Keratinocyte (primary cell): ENCODE measurements at regions not wholly inside any gene's neighbourhood (a gene's known extent, or its start where the extent isn't known, plus 50 kb on each side); places are given as distances from the start of the nearest gene placed in this dataset.

ENCODE experiments used
- DNase-seq: peaks from one replicate; pipeline ENCODE4 v3.0.0-alpha.2; 2011; ENCODE audit warnings: low read depth, missing footprints, low spot score
- FAIRE-seq: peaks from 2 replicates; lab custom pipeline; 2011; peaks lifted over from hg19 to GRCh38; lab: Jason Lieb, UNC
- H2AFZ ChIP-seq: 2 replicates; pipeline ENCODE4 v1.6.0; 2012; ENCODE audit warnings: low read length, control low read depth, inconsistent platforms; ENCODE audit not compliant: control insufficient read depth
- H3K27ac ChIP-seq: 2 replicates; pipeline ENCODE4 v1.5.1; 2011; ENCODE audit warnings: low read length; ENCODE audit not compliant: control insufficient read depth, insufficient read depth
- H3K27me3 ChIP-seq: 3 replicates; pipeline ENCODE4 v1.6.0; 2011; ENCODE audit warnings: low read length; ENCODE audit not compliant: control insufficient read depth, insufficient read depth; ENCODE audit errors: extremely low read depth
- H3K36me3 ChIP-seq, 2 experiments: 2 replicates in 1 of 2; 3 replicates in 1 of 2; pipeline ENCODE4 v1.5.1; 2011; ENCODE audit warnings: low read length in 2 of 2, mild to moderate bottlenecking in 1 of 2; ENCODE audit not compliant: control insufficient read depth in 2 of 2, insufficient read depth in 2 of 2; ENCODE audit errors: extremely low read depth in 1 of 2
- H3K4me1 ChIP-seq: 3 replicates; pipeline ENCODE4 v1.5.1; 2011; ENCODE audit warnings: low read length; ENCODE audit not compliant: control insufficient read depth, insufficient read depth; ENCODE audit errors: extremely low read depth
- H3K4me2 ChIP-seq: 3 replicates; pipeline ENCODE4 v1.6.0; 2011; ENCODE audit warnings: low read depth, low read length; ENCODE audit not compliant: control insufficient read depth, insufficient read depth; ENCODE audit errors: extremely low read depth
- H3K4me3 ChIP-seq, 3 experiments: fragments of 200-600 bp in 1 of 3; sonication (generic) in 1 of 3; 2 replicates in 2 of 3; 3 replicates in 1 of 3; pipeline ENCODE4 v1.5.1; 2011 to 2016; ENCODE audit warnings: low read length in 3 of 3, mild to moderate bottlenecking in 3 of 3, control low read depth in 2 of 3, inconsistent platforms in 1 of 3, low read depth in 1 of 3, mixed read lengths in 1 of 3, mixed run types in 1 of 3, moderate library complexity in 1 of 3; ENCODE audit not compliant: control insufficient read depth in 2 of 3, insufficient read depth in 2 of 3; ENCODE audit errors: extremely low read depth in 1 of 3
- H3K79me2 ChIP-seq: 2 replicates; pipeline ENCODE4 v1.6.0; 2012; ENCODE audit warnings: low read length; ENCODE audit not compliant: control insufficient read depth, insufficient read depth
- H3K9ac ChIP-seq: 3 replicates; pipeline ENCODE4 v1.6.0; 2011; ENCODE audit warnings: low read length; ENCODE audit not compliant: control insufficient read depth, insufficient read depth; ENCODE audit errors: extremely low read depth
- H3K9me1 ChIP-seq: 3 replicates; pipeline ENCODE4 v1.6.0; 2011; ENCODE audit warnings: low read length; ENCODE audit not compliant: control insufficient read depth, insufficient read depth; ENCODE audit errors: extremely low read depth
- H3K9me3 ChIP-seq: 2 replicates; pipeline ENCODE4 v1.5.1; 2012; ENCODE audit warnings: low read depth, low read length; ENCODE audit not compliant: control insufficient read depth
- H4K20me1 ChIP-seq: 3 replicates; pipeline ENCODE4 v1.6.0; 2011; ENCODE audit warnings: low read length; ENCODE audit not compliant: control insufficient read depth, insufficient read depth; ENCODE audit errors: extremely low read depth
- EZH2 ChIP-seq: IDR thresholded peaks from one replicate; pipeline ENCODE4 v1.6.1; 2012; ENCODE audit warnings: inconsistent platforms, mild to moderate bottlenecking, low read length, moderate library complexity
- dilution Hi-C: fragments of 300-500 bp; cut with MboI; formaldehyde crosslinking; loops from one replicate; pipeline ENCODE4 v1.7.0; 2020; ENCODE audit warnings: low sequenced_read_pairs; ENCODE audit not compliant: extremely low pct_ligation_motif_present
- TF ChIP-seq, protein P1 (sequence below), 3 experiments: IDR thresholded peaks in 1 of 3; conservative IDR thresholded peaks in 1 of 3; optimal IDR thresholded peaks in 1 of 3; 2 replicates in 2 of 3; 3 replicates in 1 of 3; pipeline versions ENCODE3 to v1.5.1; 2011; ENCODE audit warnings: low read length in 3 of 3, mild to moderate bottlenecking in 3 of 3, moderate library complexity in 2 of 3, control low read depth in 1 of 3, inconsistent platforms in 1 of 3; ENCODE audit not compliant: insufficient read depth in 2 of 3; ENCODE audit errors: extremely low read depth in 1 of 3

GRCh38 chr5:51518607-51519006 lies 135.4 kb downstream of the ISL1 start:
- TF ChIP-seq, protein P1, sequence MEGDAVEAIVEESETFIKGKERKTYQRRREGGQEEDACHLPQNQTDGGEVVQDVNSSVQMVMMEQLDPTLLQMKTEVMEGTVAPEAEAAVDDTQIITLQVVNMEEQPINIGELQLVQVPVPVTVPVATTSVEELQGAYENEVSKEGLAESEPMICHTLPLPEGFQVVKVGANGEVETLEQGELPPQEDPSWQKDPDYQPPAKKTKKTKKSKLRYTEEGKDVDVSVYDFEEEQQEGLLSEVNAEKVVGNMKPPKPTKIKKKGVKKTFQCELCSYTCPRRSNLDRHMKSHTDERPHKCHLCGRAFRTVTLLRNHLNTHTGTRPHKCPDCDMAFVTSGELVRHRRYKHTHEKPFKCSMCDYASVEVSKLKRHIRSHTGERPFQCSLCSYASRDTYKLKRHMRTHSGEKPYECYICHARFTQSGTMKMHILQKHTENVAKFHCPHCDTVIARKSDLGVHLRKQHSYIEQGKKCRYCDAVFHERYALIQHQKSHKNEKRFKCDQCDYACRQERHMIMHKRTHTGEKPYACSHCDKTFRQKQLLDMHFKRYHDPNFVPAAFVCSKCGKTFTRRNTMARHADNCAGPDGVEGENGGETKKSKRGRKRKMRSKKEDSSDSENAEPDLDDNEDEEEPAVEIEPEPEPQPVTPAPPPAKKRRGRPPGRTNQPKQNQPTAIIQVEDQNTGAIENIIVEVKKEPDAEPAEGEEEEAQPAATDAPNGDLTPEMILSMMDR (optimal IDR thresholded peaks at IDR 0.05 in 1 of 3, IDR thresholded peaks at IDR 0.05 in 1 of 3, conservative IDR thresholded peaks at IDR 0.05 in 1 of 3; ENCODE audit: extremely low read depth in 1 of 3, insufficient read depth in 2 of 3, low read length in 3 of 3): no peak
- TF ChIP-seq EZH2: no peak
- Histone ChIP-seq H3K9ac (no peak overlapping the region), H3K9me1 (no peaks in the 10 kb centered on the region), H3K27ac (no peak overlapping the region), H3K27me3 (no peaks in the 10 kb centered on the region), H3K4me2 (no peak overlapping the region), H4K20me1 (no peaks in the 10 kb centered on the region), H3K36me3 (no peaks in the 10 kb centered on the region), H3K4me1 (no peaks in the 10 kb centered on the region), H3K4me3 (no peak overlapping the region), H2AFZ (no peak overlapping the region), H3K9me3 (no peaks in the 10 kb centered on the region), H3K79me2 (no peaks in the 10 kb centered on the region)
- dilution Hi-C loops: no loop called here
- DNase-seq: no peak
- no peak for FAIRE-seq

- no peak overlapping the region for H3K4me3 ChIP-seq
- no peaks in the 10 kb centered on the region for H3K9me1 ChIP-seq
- no peak overlapping the region for H3K9ac ChIP-seq
- H4K20me1 ChIP-seq: no peaks in the 10 kb centered on the region
- no peaks in the 10 kb centered on the region for H3K9me3 ChIP-seq
- no peaks in the 10 kb centered on the region for H3K4me1 ChIP-seq
- H3K27ac ChIP-seq: no peak overlapping the region
- no peaks in the 10 kb centered on the region for H3K27me3 ChIP-seq
- FAIRE-seq: peak; percentile 53
- no peak for TF ChIP-seq EZH2
- TF ChIP-seq, protein P1 (optimal IDR thresholded peaks at IDR 0.05 in 1 of 3, IDR thresholded peaks at IDR 0.05 in 1 of 3, conservative IDR thresholded peaks at IDR 0.05 in 1 of 3; ENCODE audit: extremely low read depth in 1 of 3, insufficient read depth in 2 of 3, low read length in 3 of 3): no peak
- no peaks in the 10 kb centered on the region for H3K79me2 ChIP-seq
- no peak overlapping the region for H2AFZ ChIP-seq
- no peaks in the 10 kb centered on the region for H3K36me3 ChIP-seq
- dilution Hi-C loops: no loop called here
- no peak overlapping the region for H3K4me2 ChIP-seq
- DNase-seq: no peak
These were observed 138.3 kb downstream of the ISL1 start for GRCh38 chr5:51521583-51521982.
